Sigmoid colon (tissue), 6 donors: ENCODE measurements at regions not wholly inside any gene's neighbourhood (a gene's known extent, or its start where the extent isn't known, plus 50 kb on each side); places are given as distances from the start of the nearest gene placed in this dataset.

Source experiments
- DNase-seq: peaks from one replicate; pipeline ENCODE4 v3.0.0-alpha.2; 2019
- H3K27ac ChIP-seq, 4 donors: fragments of 200-600 bp; sonication (generic); one replicate each; pipeline ENCODE4 v1.5.1; 2016 to 2019; ENCODE audit warnings: mild to moderate bottlenecking in 1 of 4
- H3K27me3 ChIP-seq, 3 donors: fragments of 200-600 bp; sonication (generic); one replicate each; pipeline ENCODE4 v1.5.1; 2019; ENCODE audit warnings: mild to moderate bottlenecking in 1 of 3
- H3K36me3 ChIP-seq, 4 donors: fragments of 200-600 bp; sonication (generic); one replicate each; pipeline ENCODE4 v1.5.1; 2016 to 2019
- H3K4me1 ChIP-seq, 4 donors: fragments of 200-600 bp; sonication (generic); one replicate each; pipeline ENCODE4 v1.5.1; 2017 to 2019
- H3K4me3 ChIP-seq, 4 donors: fragments of 200-600 bp; sonication (generic); one replicate each; pipeline ENCODE4 v1.5.1; 2017 to 2019; ENCODE audit warnings: mild to moderate bottlenecking in 2 of 4, moderate library complexity in 1 of 4
- H3K9me3 ChIP-seq, 4 donors: fragments of 200-600 bp in 3 of 4; sonication (generic) in 3 of 4; one replicate each; pipeline versions ENCODE4 v1.5.1 to v1.6.1; 2013 to 2019
- EP300 ChIP-seq, 4 donors: sonication (generic); formaldehyde crosslinking; IDR thresholded peaks; one replicate each; pipeline ENCODE4 v1.6.1; 2017; ENCODE audit warnings: antibody characterized with exemption in 4 of 4
- POLR2A ChIP-seq, 2 donors: fragments of 450-650 bp; IDR thresholded peaks; one replicate each; pipeline ENCODE4 v1.6.1; 2016; ENCODE audit warnings: antibody characterized with exemption in 2 of 2, mild to moderate bottlenecking in 2 of 2, moderate library complexity in 2 of 2
- POLR2AphosphoS5 ChIP-seq, 4 donors: sonication (generic); formaldehyde crosslinking; IDR thresholded peaks; one replicate each; pipeline ENCODE4 v1.6.1; 2017; ENCODE audit warnings: antibody characterized with exemption in 4 of 4
- WGBS, 2 donors: extraction: QIAGEN DNeasy Blood & Tissue Kit; methylation state at CpG; one replicate each; pipeline ENCODE4 v1.1.7; 2013; 5-methylcytosine and 5-hydroxymethylcytosine counted together
- intact Hi-C: fragments of 100-400 bp; cut with DNase I; formaldehyde crosslinking; loops from one replicate; pipeline ENCODE4 v1.15.1; 2023
- TF ChIP-seq, protein P1 (sequence below), 4 experiments: fragments of 450-650 bp in 3 of 4; fragments of 200-600 bp in 1 of 4; IDR thresholded peaks; one replicate each; pipeline ENCODE4 v1.5.1; 2016 to 2019; ENCODE audit warnings: antibody characterized with exemption in 4 of 4, mild to moderate bottlenecking in 3 of 4, moderate library complexity in 2 of 4
- donor health status: healthy with polysubstance abuse.
- donor health status: healthy.

DNA sequence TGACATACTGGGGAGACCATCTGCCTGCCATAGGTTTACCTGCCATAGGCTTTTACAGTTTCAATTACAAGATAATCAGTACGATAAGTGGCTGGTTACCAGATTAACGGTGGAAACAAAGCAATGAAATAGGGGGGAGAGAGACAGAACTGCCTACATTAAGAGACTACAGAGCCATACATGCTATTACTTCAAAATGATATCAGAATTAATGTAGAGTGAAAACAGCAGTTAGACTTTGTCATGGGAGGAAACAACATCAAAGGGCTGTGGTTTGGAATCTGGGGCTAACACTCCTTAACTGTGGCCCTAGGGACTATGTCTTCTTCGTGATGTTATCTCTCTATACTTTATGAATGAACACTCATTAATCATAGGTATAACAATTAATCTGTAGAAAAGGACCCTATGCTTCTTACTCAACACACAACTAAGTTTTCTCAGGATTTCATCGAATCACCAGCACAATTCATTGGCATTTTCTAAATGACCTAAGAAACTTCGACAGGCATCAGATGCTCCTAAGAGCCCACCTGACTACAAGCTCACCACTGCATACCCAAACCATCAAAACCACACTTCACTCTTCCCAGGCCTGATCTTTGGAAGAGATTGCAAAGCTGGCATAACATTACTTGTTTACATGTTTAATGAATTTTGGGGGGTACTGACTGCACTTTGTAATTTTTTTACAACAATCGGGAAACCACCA lies 475.6 kb upstream of the SOX5 start:
- Histone ChIP-seq H3K9me3 (no peaks in the 10 kb centered on the region), H3K4me1 (no peaks in the 10 kb centered on the region), H3K27ac (no peak overlapping the region), H3K36me3 (no peaks in the 10 kb centered on the region), H3K4me3 (no peak overlapping the region), H3K27me3 (no peaks in the 10 kb centered on the region)
- DNase-seq: no peak
- intact Hi-C loops: no loop called here
- TF ChIP-seq POLR2A (IDR thresholded peaks at IDR 0.05) (no peak), EP300 (IDR thresholded peaks at IDR 0.05) (no peak), POLR2AphosphoS5 (IDR thresholded peaks at IDR 0.05) (no peak)
- TF ChIP-seq, protein P1, sequence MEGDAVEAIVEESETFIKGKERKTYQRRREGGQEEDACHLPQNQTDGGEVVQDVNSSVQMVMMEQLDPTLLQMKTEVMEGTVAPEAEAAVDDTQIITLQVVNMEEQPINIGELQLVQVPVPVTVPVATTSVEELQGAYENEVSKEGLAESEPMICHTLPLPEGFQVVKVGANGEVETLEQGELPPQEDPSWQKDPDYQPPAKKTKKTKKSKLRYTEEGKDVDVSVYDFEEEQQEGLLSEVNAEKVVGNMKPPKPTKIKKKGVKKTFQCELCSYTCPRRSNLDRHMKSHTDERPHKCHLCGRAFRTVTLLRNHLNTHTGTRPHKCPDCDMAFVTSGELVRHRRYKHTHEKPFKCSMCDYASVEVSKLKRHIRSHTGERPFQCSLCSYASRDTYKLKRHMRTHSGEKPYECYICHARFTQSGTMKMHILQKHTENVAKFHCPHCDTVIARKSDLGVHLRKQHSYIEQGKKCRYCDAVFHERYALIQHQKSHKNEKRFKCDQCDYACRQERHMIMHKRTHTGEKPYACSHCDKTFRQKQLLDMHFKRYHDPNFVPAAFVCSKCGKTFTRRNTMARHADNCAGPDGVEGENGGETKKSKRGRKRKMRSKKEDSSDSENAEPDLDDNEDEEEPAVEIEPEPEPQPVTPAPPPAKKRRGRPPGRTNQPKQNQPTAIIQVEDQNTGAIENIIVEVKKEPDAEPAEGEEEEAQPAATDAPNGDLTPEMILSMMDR (IDR thresholded peaks at IDR 0.05): no peak
- 59 to 67% methylated on average over 6 of the region's 6 CpGs for WGBS, 2 donors

DNA sequence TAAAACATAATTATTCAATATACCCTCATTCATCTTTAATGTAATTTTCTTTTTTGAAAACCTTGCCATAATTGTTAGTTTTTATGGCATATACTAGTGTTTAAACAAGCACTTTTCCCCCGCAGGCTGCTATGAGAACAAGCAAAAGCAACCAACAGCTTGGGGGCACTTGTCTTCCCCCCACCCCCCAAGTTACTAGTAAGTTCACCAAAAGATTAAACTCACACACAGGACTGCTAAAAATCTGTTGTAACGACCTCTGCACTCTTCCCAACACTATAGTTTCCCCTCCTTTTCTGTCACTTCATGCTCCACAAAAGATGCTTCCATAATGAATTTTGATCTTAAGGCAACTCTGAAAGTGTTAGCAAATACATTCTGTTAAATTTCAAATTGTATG lies 474.9 kb upstream of the SOX5 start:
- Histone ChIP-seq H3K27me3 (no peaks in the 10 kb centered on the region), H3K4me3 (no peak overlapping the region), H3K9me3 (no peaks in the 10 kb centered on the region), H3K36me3 (no peaks in the 10 kb centered on the region), H3K27ac (no peak overlapping the region), H3K4me1 (no peaks in the 10 kb centered on the region)
- intact Hi-C loops: no loop called here
- TF ChIP-seq EP300 (IDR thresholded peaks at IDR 0.05) (no peak), POLR2A (IDR thresholded peaks at IDR 0.05) (no peak), POLR2AphosphoS5 (IDR thresholded peaks at IDR 0.05) (no peak)
- TF ChIP-seq, protein P1 (IDR thresholded peaks at IDR 0.05): no peak
- 38 to 65% methylated on average over 2 of the region's 2 CpGs for WGBS, 2 donors
- DNase-seq: no peak

DNA sequence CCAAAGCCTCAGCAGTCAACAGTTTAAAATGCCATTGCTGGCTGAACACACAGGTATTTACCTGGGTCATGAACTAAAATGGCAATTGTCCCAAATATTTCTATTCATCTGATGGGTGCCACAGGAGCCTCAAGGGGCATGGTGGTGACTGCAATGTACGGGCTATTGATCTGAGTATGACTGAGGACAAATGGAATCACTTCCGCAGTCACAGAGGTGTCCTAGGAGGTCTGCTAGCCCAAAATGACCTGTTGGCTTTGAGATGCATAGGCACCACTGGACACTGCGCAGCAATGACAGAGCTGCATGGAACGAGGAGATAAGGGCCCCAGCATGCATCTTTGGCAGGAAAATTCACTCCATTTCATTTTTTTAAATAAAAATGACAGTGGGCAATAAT lies 474.1 kb upstream of the SOX5 start:
- no peaks in the 10 kb centered on the region for H3K4me1 ChIP-seq
- intact Hi-C loops: no loop called here
- no peaks in the 10 kb centered on the region for H3K36me3 ChIP-seq
- TF ChIP-seq POLR2AphosphoS5 (IDR thresholded peaks at IDR 0.05): no peak
- TF ChIP-seq EP300 (IDR thresholded peaks at IDR 0.05): no peak
- TF ChIP-seq, protein P1 (IDR thresholded peaks at IDR 0.05): no peak
- TF ChIP-seq POLR2A (IDR thresholded peaks at IDR 0.05): no peak
- H3K9me3 ChIP-seq: no peaks in the 10 kb centered on the region
- H3K27me3 ChIP-seq: no peaks in the 10 kb centered on the region
- DNase-seq: no peak
- no peak overlapping the region for H3K27ac ChIP-seq
- 77 to 93% methylated on average over 4 of the region's 4 CpGs for WGBS, 2 donors
- no peak overlapping the region for H3K4me3 ChIP-seq

DNA sequence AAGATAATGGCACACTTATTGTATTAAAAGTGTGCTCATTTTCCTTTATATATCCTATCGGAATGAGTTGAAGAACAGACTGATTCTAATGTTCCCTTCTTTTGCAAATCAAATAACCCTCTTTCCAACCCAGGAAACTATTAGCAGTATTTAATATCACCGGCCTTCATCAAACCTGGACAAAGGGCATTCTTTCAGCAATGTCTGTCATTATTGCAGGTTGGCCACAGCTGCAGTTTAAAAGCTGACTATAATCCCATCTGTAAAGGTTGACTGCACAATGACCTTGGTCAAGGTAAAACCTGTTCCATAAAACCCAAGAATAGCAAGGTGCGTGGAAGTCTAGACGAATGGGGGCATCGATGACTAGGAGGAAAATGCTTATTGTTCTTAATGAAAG lies 472.3 kb upstream of the SOX5 start:
- Histone ChIP-seq H3K9me3 (no peaks in the 10 kb centered on the region), H3K4me3 (no peak overlapping the region), H3K27ac (no peak overlapping the region), H3K36me3 (no peaks in the 10 kb centered on the region), H3K4me1 (no peaks in the 10 kb centered on the region), H3K27me3 (no peaks in the 10 kb centered on the region)
- 62 to 83% methylated on average over 5 of the region's 5 CpGs for WGBS, 2 donors
- no peak for TF ChIP-seq POLR2A (IDR thresholded peaks at IDR 0.05)
- no peak for TF ChIP-seq EP300 (IDR thresholded peaks at IDR 0.05)
- no peak for TF ChIP-seq POLR2AphosphoS5 (IDR thresholded peaks at IDR 0.05)
- intact Hi-C loops: no loop called here
- DNase-seq: no peak

DNA sequence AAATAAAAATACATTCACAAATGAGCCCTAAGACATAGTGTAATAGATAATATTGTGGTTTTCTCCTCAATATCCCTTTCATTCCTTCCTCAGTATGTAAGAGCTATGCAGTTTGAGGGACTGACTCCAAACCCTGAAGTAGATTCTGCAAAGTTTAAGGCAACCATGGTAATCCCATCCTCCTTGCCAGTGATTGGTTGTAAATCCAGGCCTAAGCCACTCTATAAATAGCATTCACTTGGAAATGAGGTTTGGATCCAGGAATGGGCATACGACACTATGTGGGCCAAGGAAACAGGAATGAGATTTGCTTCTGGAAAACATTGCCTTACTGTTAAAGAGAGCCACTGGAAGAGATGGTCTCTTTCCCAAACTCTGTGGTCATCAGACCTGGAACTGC lies 468.7 kb upstream of the SOX5 start:
- intact Hi-C loops: no loop called here
- no peak overlapping the region for H3K4me3 ChIP-seq
- no peaks in the 10 kb centered on the region for H3K36me3 ChIP-seq
- TF ChIP-seq, protein P1 (IDR thresholded peaks at IDR 0.05): no peak
- TF ChIP-seq POLR2AphosphoS5 (IDR thresholded peaks at IDR 0.05): no peak
- no peak for TF ChIP-seq POLR2A (IDR thresholded peaks at IDR 0.05)
- H3K4me1 ChIP-seq: no peaks in the 10 kb centered on the region
- WGBS, 2 donors: 84 to 86% methylated on average over 1 of the region's 1 CpG
- H3K27me3 ChIP-seq: no peaks in the 10 kb centered on the region
- no peaks in the 10 kb centered on the region for H3K9me3 ChIP-seq
- no peak for DNase-seq
- H3K27ac ChIP-seq: no peak overlapping the region
